ENCODE measurements at regions not wholly inside any gene's neighbourhood (a gene's known extent, or its start where the extent isn't known, plus 50 kb on each side); places are given as distances from the start of the nearest gene placed in this dataset.

- TF ChIP-seq POLR2AphosphoS5 (IDR thresholded peaks at IDR 0.05; ENCODE audit: borderline replicate concordance, low read depth, low read length) (no peak), EZH2 (IDR thresholded peaks at IDR 0.05) (no peak)
Measured at GRCh38 chr18:47737956-47738355, 192.5 kb downstream of the SMAD2 start.
